ENCODE measurements at regions not wholly inside any gene's neighbourhood (a gene's known extent, or its start where the extent isn't known, plus 50 kb on each side); places are given as distances from the start of the nearest gene placed in this dataset.

DNA sequence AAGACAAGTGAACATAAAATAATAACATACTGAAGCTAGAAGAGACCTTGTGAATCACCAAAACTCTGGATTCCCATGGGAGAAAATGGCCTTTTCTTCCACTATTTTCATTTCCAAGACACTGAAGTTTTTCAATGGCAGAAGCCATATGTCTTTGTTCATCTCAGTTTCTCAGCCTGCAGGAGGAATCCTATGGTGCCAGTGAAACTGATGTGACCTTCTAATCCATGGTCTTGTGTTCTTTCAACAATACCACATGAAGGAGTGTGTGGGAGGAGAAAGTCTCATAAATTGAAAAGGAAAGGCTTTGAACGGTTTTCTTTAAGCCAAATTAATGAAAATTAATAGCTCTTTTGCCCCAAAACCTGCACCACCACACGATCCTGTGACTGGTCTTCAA, 257.3 kb downstream of the EPHA4 start:
- Histone ChIP-seq H3K36me3 (no peaks in the 10 kb centered on the region), H3K4me3 (no peak overlapping the region), H3K27me3 (no peaks in the 10 kb centered on the region), H3K9me3 (no peaks in the 10 kb centered on the region), H3K27ac (no peak overlapping the region), H3K4me1 (peaks cover 0 to 8% (median 3%) of the 10 kb centered on the region in 4 donors)
- in situ Hi-C loops (cut with MboI; ENCODE audit: low pct_ligation_motif_present in 1 of 4, low pct_unique_long_range_greater_than_20kb in 1 of 4, low sequenced_read_pairs in 3 of 4) (no loop called here), intact Hi-C loops (cut with DNase I; ENCODE audit: low total_unique reads) (no loop called here)
- no peak for DNase-seq
- 39 to 59% methylated on average over 2 of the region's 2 CpGs for WGBS, 2 donors (ENCODE audit: low coverage in 1 of 2)
- no peak for TF ChIP-seq POLR2AphosphoS5 (IDR thresholded peaks at IDR 0.05)
- TF ChIP-seq, protein P1, sequence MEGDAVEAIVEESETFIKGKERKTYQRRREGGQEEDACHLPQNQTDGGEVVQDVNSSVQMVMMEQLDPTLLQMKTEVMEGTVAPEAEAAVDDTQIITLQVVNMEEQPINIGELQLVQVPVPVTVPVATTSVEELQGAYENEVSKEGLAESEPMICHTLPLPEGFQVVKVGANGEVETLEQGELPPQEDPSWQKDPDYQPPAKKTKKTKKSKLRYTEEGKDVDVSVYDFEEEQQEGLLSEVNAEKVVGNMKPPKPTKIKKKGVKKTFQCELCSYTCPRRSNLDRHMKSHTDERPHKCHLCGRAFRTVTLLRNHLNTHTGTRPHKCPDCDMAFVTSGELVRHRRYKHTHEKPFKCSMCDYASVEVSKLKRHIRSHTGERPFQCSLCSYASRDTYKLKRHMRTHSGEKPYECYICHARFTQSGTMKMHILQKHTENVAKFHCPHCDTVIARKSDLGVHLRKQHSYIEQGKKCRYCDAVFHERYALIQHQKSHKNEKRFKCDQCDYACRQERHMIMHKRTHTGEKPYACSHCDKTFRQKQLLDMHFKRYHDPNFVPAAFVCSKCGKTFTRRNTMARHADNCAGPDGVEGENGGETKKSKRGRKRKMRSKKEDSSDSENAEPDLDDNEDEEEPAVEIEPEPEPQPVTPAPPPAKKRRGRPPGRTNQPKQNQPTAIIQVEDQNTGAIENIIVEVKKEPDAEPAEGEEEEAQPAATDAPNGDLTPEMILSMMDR (IDR thresholded peaks at IDR 0.05) = no peak
- no peak for TF ChIP-seq POLR2A (IDR thresholded peaks at IDR 0.05)
- no peak for TF ChIP-seq EP300 (IDR thresholded peaks at IDR 0.05; ENCODE audit: low read depth)

DNA sequence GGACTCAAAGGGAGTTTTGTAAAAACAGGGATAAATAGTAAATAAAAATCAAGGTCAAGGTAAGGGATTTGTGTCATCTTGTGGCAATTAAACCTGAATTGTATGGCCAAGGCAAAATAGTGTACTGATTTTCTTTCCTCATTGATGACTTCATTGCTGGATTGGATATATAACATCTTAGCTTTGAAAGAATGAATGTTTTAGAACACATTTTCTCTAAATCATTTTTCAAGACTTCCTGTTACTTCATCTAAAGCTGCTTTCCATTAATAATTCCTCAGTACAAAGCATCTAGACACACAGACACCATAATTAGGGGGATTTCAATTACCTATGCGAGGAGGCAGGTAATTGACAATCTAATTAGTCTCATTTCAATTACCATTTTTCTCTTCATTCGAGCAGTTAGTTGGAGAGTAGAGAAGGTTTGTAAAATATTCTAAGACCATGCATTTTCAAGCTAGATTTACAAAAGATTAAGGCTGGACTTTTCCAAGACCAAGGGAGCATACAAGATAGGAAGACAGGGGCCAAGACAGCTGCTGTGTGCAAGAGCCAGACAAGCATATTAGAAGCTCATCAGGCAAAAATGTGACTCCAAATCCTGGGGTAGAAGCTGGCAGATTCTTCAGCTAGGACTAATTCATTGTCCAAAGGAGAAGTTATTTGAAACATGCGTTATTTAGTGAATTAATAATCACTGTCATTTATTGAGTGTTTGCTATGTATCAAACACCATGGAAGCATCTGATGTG, 253.6 kb downstream of the EPHA4 start:
- H3K36me3 ChIP-seq = no peaks in the 10 kb centered on the region
- no peak overlapping the region for H3K27ac ChIP-seq
- H3K27me3 ChIP-seq = no peaks in the 10 kb centered on the region
- intact Hi-C loops (cut with DNase I; ENCODE audit: low total_unique reads) = no loop called here
- in situ Hi-C loops (cut with MboI; ENCODE audit: low pct_ligation_motif_present in 1 of 4, low pct_unique_long_range_greater_than_20kb in 1 of 4, low sequenced_read_pairs in 3 of 4) = no loop called here
- H3K4me3 ChIP-seq = no peak overlapping the region
- TF ChIP-seq POLR2A (IDR thresholded peaks at IDR 0.05) = no peak
- TF ChIP-seq, protein P1 (IDR thresholded peaks at IDR 0.05) = no peak
- TF ChIP-seq EP300 (IDR thresholded peaks at IDR 0.05; ENCODE audit: low read depth) = no peak
- no peak for TF ChIP-seq POLR2AphosphoS5 (IDR thresholded peaks at IDR 0.05)
- WGBS, 2 donors (ENCODE audit: low coverage in 1 of 2) = 79 to 82% methylated on average over 2 to 3 of the region's 3 CpGs
- no peak for DNase-seq
- H3K9me3 ChIP-seq = no peaks in the 10 kb centered on the region
- H3K4me1 ChIP-seq = peaks cover 0 to 11% (median 3%) of the 10 kb centered on the region in 4 donors

DNA sequence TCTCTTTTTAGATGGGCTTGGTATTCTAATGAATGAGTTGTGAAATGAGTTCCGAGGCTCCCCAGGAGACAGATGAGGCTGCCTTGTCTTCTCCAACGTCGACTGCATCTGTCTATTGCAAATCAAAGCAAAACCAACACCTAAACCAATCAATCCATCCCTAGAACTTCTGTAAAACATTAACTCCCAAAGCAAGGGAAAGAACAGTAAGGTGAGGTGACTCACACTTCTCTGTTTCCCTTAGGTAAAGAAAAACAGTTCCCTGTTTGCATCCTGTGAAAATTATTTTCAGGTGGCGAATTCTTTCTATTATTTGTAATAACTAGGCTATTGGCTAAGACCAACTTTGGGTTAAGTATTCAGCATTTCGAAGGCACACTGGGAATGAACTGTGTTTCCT, 249.4 kb downstream of the EPHA4 start:
- in situ Hi-C loops (cut with MboI; ENCODE audit: low pct_ligation_motif_present in 1 of 4, low pct_unique_long_range_greater_than_20kb in 1 of 4, low sequenced_read_pairs in 3 of 4) = no loop called here
- Histone ChIP-seq H3K27ac (no peak overlapping the region), H3K4me1 (peaks cover 0 to 11% (median 3%) of the 10 kb centered on the region in 4 donors), H3K4me3 (no peak overlapping the region), H3K9me3 (no peaks in the 10 kb centered on the region), H3K36me3 (no peaks in the 10 kb centered on the region), H3K27me3 (no peaks in the 10 kb centered on the region)
- intact Hi-C loops (cut with DNase I; ENCODE audit: low total_unique reads) = no loop called here
- no peak for TF ChIP-seq EP300 (IDR thresholded peaks at IDR 0.05; ENCODE audit: low read depth)
- TF ChIP-seq POLR2A (IDR thresholded peaks at IDR 0.05) = no peak
- no peak for TF ChIP-seq POLR2AphosphoS5 (IDR thresholded peaks at IDR 0.05)
- TF ChIP-seq, protein P1 (IDR thresholded peaks at IDR 0.05) = no peak
- DNase-seq = no peak
- WGBS, 2 donors (ENCODE audit: low coverage in 1 of 2) = 44 to 47% methylated on average over 2 to 5 of the region's 5 CpGs

DNA sequence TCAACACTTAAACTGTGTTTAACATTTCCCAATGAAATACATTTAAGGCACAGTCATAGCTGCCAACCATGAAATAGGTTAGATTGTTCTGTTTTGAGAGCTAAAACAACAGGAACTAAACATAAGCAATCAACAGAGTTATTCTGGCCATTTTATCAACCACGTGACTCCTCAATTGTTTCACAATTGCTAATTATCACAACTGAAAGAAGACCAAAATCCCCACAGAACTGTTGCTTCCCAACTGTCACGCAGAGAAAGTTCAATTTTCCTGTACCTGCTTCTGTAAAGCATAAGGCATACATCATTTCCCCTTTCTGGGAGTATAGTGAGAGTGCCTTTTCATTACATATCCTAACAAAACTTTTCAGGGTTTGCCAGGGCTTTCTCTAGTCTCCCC, 248.6 kb downstream of the EPHA4 start:
- intact Hi-C loops (cut with DNase I; ENCODE audit: low total_unique reads) = no loop called here
- TF ChIP-seq, protein P1 (IDR thresholded peaks at IDR 0.05) = no peak
- TF ChIP-seq POLR2A (IDR thresholded peaks at IDR 0.05) (no peak), POLR2AphosphoS5 (IDR thresholded peaks at IDR 0.05) (no peak), EP300 (IDR thresholded peaks at IDR 0.05; ENCODE audit: low read depth) (no peak)
- H3K27ac ChIP-seq = no peak overlapping the region

More for the DNA sequence above, 248.6 kb downstream of the EPHA4 start:
- in situ Hi-C loops (cut with MboI; ENCODE audit: low pct_ligation_motif_present in 1 of 4, low pct_unique_long_range_greater_than_20kb in 1 of 4, low sequenced_read_pairs in 3 of 4) = no loop called here
- no peak for DNase-seq
- Histone ChIP-seq H3K27me3 (no peaks in the 10 kb centered on the region), H3K36me3 (no peaks in the 10 kb centered on the region), H3K9me3 (no peaks in the 10 kb centered on the region), H3K4me3 (no peak overlapping the region), H3K4me1 (peaks cover 0 to 11% (median 3%) of the 10 kb centered on the region in 4 donors)
- WGBS, 2 donors (ENCODE audit: low coverage in 1 of 2) = 47 to 63% methylated on average over 2 of the region's 2 CpGs

Measured in transverse colon (tissue), 4 donors.